B cell (primary cell): ENCODE measurements at regions not wholly inside any gene's neighbourhood (a gene's known extent, or its start where the extent isn't known, plus 50 kb on each side); places are given as distances from the start of the nearest gene placed in this dataset.

ENCODE experiments used
- EZH2 ChIP-seq: IDR thresholded peaks from 2 replicates; pipeline ENCODE4 v1.6.1; 2012; ENCODE audit warnings: borderline replicate concordance, low read depth, mild to moderate bottlenecking, moderate library complexity, low read length; ENCODE audit not compliant: insufficient read depth, poor library complexity, severe bottlenecking
- TF ChIP-seq, protein P1 (sequence below): fragments of 200-600 bp; IDR thresholded peaks from one replicate; pipeline ENCODE4 v1.8.0; 2022; ENCODE audit warnings: antibody characterized with exemption, mild to moderate bottlenecking

DNA sequence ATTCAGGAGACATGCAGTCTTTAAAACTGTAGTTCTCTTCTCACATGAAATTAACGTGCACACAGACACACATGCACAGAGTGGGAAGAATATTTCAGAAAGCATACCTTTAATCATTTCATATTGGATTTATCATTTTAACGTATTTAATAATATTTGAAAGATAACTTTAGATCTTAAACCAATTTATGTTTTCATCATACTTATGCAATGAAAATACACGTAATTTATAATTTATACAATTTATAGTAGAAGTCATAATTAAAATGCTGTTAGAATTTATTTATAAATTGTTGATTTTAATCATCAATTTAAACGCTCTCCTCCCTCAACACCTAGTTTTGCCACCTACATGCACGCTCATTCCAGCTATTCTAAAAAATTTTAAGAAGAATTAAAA lies 894.9 kb upstream of the CTNND2 start:
- TF ChIP-seq, protein P1, sequence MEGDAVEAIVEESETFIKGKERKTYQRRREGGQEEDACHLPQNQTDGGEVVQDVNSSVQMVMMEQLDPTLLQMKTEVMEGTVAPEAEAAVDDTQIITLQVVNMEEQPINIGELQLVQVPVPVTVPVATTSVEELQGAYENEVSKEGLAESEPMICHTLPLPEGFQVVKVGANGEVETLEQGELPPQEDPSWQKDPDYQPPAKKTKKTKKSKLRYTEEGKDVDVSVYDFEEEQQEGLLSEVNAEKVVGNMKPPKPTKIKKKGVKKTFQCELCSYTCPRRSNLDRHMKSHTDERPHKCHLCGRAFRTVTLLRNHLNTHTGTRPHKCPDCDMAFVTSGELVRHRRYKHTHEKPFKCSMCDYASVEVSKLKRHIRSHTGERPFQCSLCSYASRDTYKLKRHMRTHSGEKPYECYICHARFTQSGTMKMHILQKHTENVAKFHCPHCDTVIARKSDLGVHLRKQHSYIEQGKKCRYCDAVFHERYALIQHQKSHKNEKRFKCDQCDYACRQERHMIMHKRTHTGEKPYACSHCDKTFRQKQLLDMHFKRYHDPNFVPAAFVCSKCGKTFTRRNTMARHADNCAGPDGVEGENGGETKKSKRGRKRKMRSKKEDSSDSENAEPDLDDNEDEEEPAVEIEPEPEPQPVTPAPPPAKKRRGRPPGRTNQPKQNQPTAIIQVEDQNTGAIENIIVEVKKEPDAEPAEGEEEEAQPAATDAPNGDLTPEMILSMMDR = no peak
- TF ChIP-seq EZH2 = no peak
